ENCODE measurements at regions not wholly inside any gene's neighbourhood (a gene's known extent, or its start where the extent isn't known, plus 50 kb on each side); places are given as distances from the start of the nearest gene placed in this dataset.
"Not testable (repeated sequence)": the region's sequence is repeated elsewhere in the genome, so short reads cannot be mapped to it uniquely, and the experiment has no call there.

GRCh38 chr10:56298941-56299340 lies 62.1 kb downstream of the ZWINT start:
- no peak for DNase-seq (ENCODE audit: low spot score)
- intact Hi-C loops (cut with DNase I): no loop called here

DNA sequence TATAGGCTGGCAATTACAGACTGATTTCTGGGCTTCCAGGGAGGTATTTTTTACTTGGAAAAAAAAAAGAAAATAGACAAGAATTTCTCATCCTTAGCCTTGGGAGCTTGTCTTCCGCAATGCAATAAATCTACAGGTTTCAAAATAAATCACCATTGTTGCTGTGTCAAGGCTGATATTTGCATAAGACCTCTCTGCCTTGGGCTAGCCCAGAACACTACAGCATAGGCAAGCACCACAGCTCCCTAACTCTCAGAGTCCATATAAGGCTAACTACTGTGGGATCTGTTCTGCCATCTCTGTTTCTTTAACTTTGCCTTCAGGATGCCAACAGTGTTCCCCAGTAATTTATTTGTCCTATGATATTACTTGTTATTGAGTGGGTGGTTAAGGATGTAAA lies 64.4 kb downstream of the ZWINT start:
- intact Hi-C loops (cut with DNase I): no loop called here

DNA sequence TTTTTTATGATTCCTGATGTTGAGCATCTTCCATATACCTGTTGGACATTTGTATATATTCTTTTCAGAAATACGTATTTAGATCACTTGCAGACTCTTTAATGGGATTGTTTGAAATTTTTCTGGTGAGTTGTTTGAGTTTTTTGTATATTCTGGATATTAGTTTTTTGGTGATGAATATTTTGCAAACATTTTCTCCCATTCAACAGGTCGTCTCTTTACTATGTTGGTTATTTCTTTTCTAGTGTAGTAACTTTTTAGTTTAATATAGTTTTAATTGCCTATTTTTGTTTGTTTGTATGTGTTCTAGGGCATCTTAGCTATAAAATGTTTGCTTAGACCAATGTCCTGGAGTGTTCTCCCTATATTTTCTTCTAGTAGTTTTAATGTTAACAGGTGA lies 72.7 kb downstream of the ZWINT start:
- intact Hi-C loops (cut with DNase I): no loop called here
- DNase-seq (ENCODE audit: low spot score): no peak

More for the DNA sequence above, 64.4 kb downstream of the ZWINT start:
- no peak for DNase-seq (ENCODE audit: low spot score)

GRCh38 chr10:56286096-56286495 lies 75.0 kb downstream of the ZWINT start:
- intact Hi-C loops (cut with DNase I): no loop called here
- DNase-seq (ENCODE audit: low spot score): no peak

- DNase-seq (ENCODE audit: low spot score): no peak
- intact Hi-C loops (cut with DNase I): no loop called here
Measured at GRCh38 chr10:56279270-56279669, 81.8 kb downstream of the ZWINT start.

DNA sequence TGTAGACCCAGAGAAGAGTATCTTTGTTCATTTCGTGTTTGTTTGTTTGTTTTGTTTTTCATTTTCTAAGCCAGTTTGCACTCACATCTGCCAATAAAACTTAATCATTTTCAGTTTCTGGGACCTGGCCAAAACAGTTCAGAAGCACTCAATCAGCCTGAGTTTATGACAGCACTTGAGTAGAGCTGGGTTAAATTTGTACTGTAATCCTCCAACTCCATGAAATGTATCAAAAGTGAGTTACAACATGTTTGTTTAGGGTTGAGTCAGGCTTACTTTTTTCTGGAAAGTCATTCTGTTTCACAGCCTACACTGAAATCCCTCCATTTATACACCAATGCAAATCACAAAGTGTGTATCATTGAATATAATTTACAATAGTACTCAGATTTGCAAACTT lies 91.9 kb downstream of the ZWINT start:
- intact Hi-C loops (cut with DNase I): no loop called here
- no peak for DNase-seq (ENCODE audit: low spot score)

DNA sequence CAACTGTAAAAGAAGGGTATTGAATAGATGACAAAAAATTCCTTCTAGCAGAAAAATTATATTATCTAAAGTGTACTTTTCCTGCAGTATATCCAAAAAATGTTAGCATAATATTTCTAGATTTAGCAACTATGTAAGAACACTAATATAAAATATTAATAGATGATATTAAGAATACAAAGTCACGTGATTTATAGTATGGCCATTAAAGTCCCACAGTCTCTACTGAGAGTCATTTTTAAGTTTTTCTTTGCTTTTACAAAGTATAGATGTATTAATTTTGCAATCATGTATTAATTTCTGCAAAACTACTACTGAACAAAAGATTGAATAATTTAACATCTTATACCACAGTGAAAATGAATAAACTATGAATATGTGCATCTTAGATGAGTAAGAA lies 94.9 kb downstream of the ZWINT start:
- intact Hi-C loops (cut with DNase I): no loop called here
- DNase-seq (ENCODE audit: low spot score): no peak

GRCh38 chr10:56258991-56259390 lies 102.1 kb downstream of the ZWINT start:
- no peak for DNase-seq (ENCODE audit: low spot score)
- intact Hi-C loops (cut with DNase I): no loop called here

- DNase-seq (ENCODE audit: low spot score): no peak
- intact Hi-C loops (cut with DNase I): no loop called here
Measured at GRCh38 chr10:56258378-56258777, 102.7 kb downstream of the ZWINT start.

DNA sequence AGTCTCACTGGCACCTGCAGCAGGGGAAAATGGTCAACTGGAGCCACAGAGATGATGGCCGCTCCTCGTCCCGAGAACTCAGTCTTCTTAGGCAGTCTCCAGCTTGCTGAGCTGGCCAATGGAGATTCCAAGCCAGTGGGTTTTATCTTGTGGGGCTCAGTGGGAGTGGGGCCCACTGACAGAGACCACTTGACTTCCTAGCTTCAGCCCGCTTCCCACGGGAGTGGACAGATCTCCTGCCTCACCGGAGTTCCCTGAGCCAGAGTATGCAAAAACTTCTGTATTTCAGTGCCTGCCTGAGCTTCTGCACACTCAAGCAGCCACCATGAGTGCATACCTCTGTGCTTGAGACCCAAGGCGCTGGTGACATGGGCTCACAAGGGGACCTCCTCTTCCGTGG lies 105.8 kb downstream of the ZWINT start:
- intact Hi-C loops (cut with DNase I): no loop called here
- no peak for DNase-seq (ENCODE audit: low spot score)

GRCh38 chr10:56240471-56240870 lies 120.6 kb downstream of the ZWINT start:
- intact Hi-C loops (cut with DNase I): no loop called here
- DNase-seq (ENCODE audit: low spot score): no peak

GRCh38 chr10:56231436-56231835 lies 129.6 kb downstream of the ZWINT start:
- intact Hi-C loops (cut with DNase I): no loop called here
- no peak for DNase-seq (ENCODE audit: low spot score)

DNA sequence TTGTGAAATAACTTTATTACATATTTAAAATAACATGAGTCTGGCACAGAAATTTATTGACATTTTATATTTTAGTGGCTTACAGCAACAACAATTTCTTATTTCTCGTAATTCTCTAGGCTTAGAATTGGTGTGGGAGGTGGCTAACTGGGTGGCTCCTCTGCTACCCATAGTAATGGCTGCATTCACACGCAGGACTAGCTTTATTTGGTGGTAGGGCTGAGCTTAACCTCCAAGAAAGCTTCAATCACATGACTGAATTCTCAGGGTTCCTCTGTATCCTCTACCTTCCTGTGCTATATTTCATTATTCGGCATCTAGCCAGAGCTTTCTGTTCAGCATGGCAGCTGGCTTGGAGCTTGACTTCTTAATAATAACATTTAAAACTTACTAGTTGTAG lies 138.8 kb downstream of the ZWINT start:
- DNase-seq (ENCODE audit: low spot score): no peak
- intact Hi-C loops (cut with DNase I): no loop called here

DNA sequence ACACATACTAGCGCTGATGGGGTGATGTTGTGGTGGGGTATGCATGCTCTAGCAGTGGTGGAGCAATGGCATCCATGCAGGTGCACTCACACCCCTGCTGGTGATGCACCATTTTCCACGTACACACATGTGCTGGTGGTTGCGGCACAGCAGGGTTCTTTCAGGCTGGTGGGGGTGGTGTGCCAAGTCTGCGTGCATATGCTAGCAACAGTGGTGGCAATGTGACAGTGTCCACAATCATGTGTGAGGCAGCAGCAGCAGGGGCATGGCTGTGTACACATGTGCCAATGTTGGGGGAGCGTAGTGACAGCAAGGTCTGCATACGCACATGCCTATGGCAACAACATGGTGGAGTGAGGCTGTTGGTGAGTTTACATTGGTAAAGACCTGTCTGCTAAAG lies 148.1 kb downstream of the ZWINT start:
- intact Hi-C loops (cut with DNase I): no loop called here
- no peak for DNase-seq (ENCODE audit: low spot score)

DNA sequence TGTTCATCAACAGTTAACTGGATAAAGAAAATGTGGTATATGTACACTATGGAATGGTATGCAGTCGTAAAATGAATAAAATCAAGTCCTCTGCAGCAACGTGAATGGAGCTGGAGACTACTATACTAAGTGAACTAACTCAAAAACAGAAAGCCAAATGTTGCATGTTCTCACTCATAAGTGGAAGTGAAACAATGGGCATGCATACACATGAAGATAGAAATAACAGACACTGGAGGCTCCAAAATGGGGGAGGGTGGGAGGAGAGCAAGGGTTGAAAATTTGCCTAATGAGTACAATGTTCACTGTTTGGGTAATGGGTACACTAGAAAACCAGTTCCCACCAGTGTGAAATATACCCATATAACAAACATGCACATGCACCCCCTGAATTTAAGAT lies 179.5 kb downstream of the ZWINT start:
- DNase-seq (ENCODE audit: low spot score): no peak
- intact Hi-C loops (cut with DNase I): no loop called here

DNA sequence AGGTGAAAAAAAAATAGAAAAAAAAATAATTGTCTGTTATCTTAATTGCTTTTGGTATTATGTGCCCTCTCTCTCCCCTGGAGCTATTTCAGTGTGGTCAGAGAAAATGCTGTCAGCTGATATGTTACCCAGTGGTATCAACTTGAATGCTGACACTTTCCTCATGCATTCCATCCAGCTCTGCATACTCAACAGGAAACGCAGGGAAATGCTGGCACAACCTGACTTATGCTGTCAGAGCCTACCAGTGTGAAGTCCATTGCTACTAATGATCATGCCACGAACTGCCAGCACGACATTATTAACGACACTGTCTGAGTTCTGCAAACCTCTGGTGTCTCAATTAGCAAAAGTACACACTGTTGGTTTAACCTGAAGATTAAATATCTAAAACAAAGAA lies 182.8 kb downstream of the ZWINT start:
- no peak for DNase-seq (ENCODE audit: low spot score)
- intact Hi-C loops (cut with DNase I): no loop called here

DNA sequence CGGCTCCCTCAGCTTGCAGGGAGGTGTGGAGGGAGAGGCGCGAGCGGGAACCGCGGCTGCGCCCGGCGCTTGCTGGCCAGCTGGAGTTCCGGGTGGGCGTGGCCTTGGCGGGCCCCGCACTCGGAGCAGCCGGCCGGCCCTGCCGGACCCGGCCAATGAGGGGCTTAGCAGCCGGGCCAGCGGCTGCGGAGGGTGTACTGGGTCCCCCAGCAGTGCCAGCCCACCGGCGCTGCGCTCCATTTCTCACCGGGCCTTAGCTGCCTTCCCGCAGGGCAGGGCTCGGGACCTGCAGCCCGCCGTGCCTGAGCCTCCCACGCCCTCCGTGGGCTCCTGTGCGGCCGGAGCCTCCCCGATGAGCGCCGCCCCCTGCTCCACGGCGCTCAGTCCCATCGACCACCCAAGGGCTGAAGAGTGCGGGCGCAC lies 206.0 kb downstream of the ZWINT start:
- intact Hi-C loops (cut with DNase I); DNase-seq (ENCODE audit: low spot score): not testable (repeated sequence)

DNA sequence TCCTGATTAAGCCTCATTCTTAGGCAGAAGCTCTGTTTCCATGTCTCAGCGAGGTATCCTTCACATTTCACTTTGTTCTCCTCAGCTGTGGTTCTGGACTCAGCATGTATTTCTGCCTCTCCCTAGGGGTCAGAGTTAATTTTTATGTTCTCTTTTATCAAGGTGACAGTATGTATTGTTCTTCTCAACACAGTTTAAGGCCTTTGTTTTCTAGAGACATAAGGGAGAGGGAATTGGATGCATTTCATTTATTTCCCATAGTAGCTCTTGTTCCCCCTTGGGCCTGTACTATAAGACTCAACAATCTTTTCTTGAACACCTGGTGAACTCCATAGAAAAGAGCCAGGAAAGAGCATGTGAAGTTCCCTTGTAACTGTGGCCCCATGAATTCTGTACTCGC lies 214.3 kb downstream of the ZWINT start:
- intact Hi-C loops (cut with DNase I): no loop called here
- DNase-seq (ENCODE audit: low spot score): no peak

DNA sequence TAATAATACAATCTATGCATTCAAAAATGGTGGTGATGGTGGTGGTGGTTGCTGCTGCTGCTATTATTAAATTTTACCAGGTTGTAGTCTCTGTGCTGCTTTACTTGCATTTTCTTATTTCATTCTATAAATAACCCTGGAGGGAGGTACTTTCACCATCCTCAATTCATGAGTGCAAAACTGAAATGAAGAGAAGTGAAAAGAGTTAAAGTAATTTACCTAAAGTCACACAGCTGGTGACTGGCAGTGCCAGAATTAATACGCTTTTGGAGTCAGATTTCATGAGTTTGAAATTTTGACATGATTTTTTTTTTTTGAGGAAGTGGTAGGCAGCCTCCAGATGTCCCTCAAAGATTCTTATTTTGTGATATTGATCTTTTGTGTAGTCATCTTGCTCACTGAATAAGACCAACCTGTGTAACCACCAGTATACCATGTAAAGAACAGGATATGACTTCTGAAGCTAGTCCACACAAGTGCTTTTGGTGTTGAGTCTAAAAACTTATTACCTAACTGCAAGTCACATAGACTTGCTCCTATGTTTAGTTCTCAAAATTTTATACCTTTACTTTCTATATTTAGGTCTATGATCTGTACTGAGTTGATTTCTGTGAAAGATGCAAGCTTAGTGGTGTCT lies 218.8 kb downstream of the ZWINT start:
- intact Hi-C loops (cut with DNase I): no loop called here
- no peak for DNase-seq (ENCODE audit: low spot score)

DNA sequence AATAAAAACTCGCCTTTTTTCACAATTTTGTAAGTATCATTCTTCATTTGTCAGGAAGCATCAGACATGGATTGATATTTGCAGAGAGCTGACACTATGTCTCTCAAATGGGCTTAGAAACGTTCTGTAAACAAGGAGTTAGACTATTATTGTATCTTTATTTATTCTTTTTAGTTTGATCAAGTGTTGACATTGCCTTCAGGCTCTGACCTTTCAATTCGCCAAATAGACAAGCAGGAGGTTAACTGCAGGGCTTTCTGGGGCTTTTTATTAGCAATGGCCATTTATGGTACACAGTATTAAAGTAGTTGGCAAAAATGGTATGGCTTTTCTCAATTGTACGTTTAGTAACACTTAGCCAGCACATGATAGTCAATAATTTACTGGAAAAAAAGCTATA lies 221.7 kb downstream of the ZWINT start:
- intact Hi-C loops (cut with DNase I): no loop called here
- no peak for DNase-seq (ENCODE audit: low spot score)

DNA sequence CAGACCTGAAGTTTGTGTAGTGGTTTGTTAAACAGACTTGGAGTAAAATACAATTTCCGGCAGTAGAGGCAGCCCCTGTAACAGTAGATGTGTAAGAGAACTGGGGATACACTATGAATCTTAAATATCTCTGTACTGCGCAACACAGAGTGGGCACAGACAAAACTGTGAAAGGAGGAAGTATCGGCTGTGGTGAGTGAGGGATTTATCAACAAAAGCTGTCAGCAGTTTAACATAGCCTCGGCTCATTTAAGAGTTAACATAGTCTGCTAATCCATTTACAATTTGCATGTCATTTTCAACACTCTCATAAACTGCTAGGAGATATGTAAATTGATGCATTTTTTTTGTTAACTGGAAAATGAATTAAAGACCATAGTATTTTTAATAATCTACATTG lies 225.2 kb downstream of the ZWINT start:
- intact Hi-C loops (cut with DNase I): no loop called here

GRCh38 chr10:56123247-56123646 lies 237.8 kb downstream of the ZWINT start:
- intact Hi-C loops (cut with DNase I): no loop called here
- no peak for DNase-seq (ENCODE audit: low spot score)

More for the DNA sequence above, 225.2 kb downstream of the ZWINT start:
- DNase-seq (ENCODE audit: low spot score): no peak

Data from posterior vena cava (tissue), 2 donors.